Upper lobe of left lung (tissue), 4 donors: ENCODE measurements at regions not wholly inside any gene's neighbourhood (a gene's known extent, or its start where the extent isn't known, plus 50 kb on each side); places are given as distances from the start of the nearest gene placed in this dataset.

Experiments
- EP300 ChIP-seq, 4 donors: sonication (generic); formaldehyde crosslinking; IDR thresholded peaks; one replicate each; pipeline ENCODE4 v1.5.1; 2017; ENCODE audit warnings: antibody characterized with exemption in 4 of 4, control low read depth in 2 of 4
- POLR2A ChIP-seq, 4 donors: fragments of 450-650 bp; IDR thresholded peaks; one replicate each; pipeline ENCODE4 v1.5.1; 2016 to 2017; ENCODE audit warnings: antibody characterized with exemption in 4 of 4, mild to moderate bottlenecking in 2 of 4
- POLR2AphosphoS5 ChIP-seq, 2 donors: sonication (generic); formaldehyde crosslinking; IDR thresholded peaks; one replicate each; pipeline ENCODE4 v1.5.1; 2017; ENCODE audit warnings: antibody characterized with exemption in 2 of 2
- TF ChIP-seq, protein P1 (sequence below), 6 experiments: fragments of 450-650 bp in 4 of 6; fragments of 200-600 bp in 2 of 6; sonication (generic) in 2 of 6; IDR thresholded peaks; one replicate each; pipeline ENCODE4 v1.5.1; 2016 to 2019; ENCODE audit warnings: antibody characterized with exemption in 6 of 6

DNA sequence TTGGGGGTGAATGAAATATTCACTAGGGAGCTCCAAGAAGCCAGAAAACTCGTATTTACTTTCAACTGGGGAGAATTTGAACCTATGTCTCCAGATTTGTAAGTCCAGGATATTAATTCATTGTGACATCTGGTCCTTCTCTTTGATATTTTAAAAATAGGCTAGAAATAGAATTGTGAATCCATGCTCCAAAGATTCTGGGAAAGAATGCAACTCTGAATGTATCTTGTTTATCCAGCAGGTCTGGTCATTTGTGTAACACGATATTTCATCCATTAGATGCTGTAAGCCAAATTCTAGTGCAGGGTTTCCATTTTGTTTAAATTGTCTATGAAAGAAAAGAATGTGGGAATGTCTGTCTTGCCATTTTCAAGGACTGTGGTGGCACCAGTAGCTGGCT lies 334.7 kb downstream of the BMP4 start:
- TF ChIP-seq EP300 (IDR thresholded peaks at IDR 0.05) (no peak), POLR2A (IDR thresholded peaks at IDR 0.05) (no peak), POLR2AphosphoS5 (IDR thresholded peaks at IDR 0.05) (no peak)
- TF ChIP-seq, protein P1, sequence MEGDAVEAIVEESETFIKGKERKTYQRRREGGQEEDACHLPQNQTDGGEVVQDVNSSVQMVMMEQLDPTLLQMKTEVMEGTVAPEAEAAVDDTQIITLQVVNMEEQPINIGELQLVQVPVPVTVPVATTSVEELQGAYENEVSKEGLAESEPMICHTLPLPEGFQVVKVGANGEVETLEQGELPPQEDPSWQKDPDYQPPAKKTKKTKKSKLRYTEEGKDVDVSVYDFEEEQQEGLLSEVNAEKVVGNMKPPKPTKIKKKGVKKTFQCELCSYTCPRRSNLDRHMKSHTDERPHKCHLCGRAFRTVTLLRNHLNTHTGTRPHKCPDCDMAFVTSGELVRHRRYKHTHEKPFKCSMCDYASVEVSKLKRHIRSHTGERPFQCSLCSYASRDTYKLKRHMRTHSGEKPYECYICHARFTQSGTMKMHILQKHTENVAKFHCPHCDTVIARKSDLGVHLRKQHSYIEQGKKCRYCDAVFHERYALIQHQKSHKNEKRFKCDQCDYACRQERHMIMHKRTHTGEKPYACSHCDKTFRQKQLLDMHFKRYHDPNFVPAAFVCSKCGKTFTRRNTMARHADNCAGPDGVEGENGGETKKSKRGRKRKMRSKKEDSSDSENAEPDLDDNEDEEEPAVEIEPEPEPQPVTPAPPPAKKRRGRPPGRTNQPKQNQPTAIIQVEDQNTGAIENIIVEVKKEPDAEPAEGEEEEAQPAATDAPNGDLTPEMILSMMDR (IDR thresholded peaks at IDR 0.05), result no peak
